Right atrium auricular region (tissue), 2 donors: ENCODE measurements at regions not wholly inside any gene's neighbourhood (a gene's known extent, or its start where the extent isn't known, plus 50 kb on each side); places are given as distances from the start of the nearest gene placed in this dataset.

Experiments used
- DNase-seq: peaks from one replicate; pipeline ENCODE4 v3.0.0-alpha.2; 2019; ENCODE audit warnings: low spot score
- H3K27ac ChIP-seq, 2 donors: fragments of 200-600 bp; sonication (generic); 1 replicate in 1 of 2; 2 replicates in 1 of 2; pipeline ENCODE4 v1.5.1; 2016 to 2019
- H3K27me3 ChIP-seq, 2 donors: fragments of 200-600 bp; sonication (generic); one replicate each; pipeline versions ENCODE4 v1.5.1 to v1.6.0; 2017 to 2019
- H3K36me3 ChIP-seq: fragments of 200-600 bp; sonication (generic); one replicate; pipeline ENCODE4 v1.5.1; 2016
- H3K4me1 ChIP-seq, 2 donors: fragments of 200-600 bp; sonication (generic); one replicate each; pipeline versions ENCODE4 v1.5.1 to v1.6.0; 2017 to 2019
- H3K4me3 ChIP-seq, 2 donors: fragments of 200-600 bp; sonication (generic); 1 replicate in 1 of 2; 2 replicates in 1 of 2; pipeline ENCODE4 v1.5.1; 2017 to 2019; ENCODE audit warnings: mild to moderate bottlenecking in 1 of 2, moderate library complexity in 1 of 2
- H3K9me3 ChIP-seq, 2 donors: fragments of 200-600 bp; sonication (generic); one replicate each; pipeline ENCODE4 v1.5.1; 2019
- CTCF ChIP-seq, 2 donors: fragments of 200-600 bp; sonication (generic); IDR thresholded peaks; one replicate each; pipeline ENCODE4 v1.5.1; 2019; ENCODE audit warnings: antibody characterized with exemption in 2 of 2

GRCh38 chr7:89514970-89515369, 639.3 kb upstream of the STEAP1 start:
- no peak for TF ChIP-seq CTCF (IDR thresholded peaks at IDR 0.05)
- Histone ChIP-seq H3K27ac (no peak overlapping the region), H3K27me3 (no peaks in the 10 kb centered on the region), H3K36me3 (no peaks in the 10 kb centered on the region), H3K4me3 (no peak overlapping the region), H3K9me3 (no peaks in the 10 kb centered on the region), H3K4me1 (no peaks in the 10 kb centered on the region)
- no peak for DNase-seq

- no peak for TF ChIP-seq CTCF (IDR thresholded peaks at IDR 0.05)
- H3K4me1 ChIP-seq: no peaks in the 10 kb centered on the region
- H3K36me3 ChIP-seq: no peaks in the 10 kb centered on the region
- no peaks in the 10 kb centered on the region for H3K9me3 ChIP-seq
- H3K27me3 ChIP-seq: no peaks in the 10 kb centered on the region
- H3K4me3 ChIP-seq: no peak overlapping the region
- H3K27ac ChIP-seq: no peak overlapping the region
- DNase-seq: no peak
Observed at GRCh38 chr7:89517815-89518214, 636.5 kb upstream of the STEAP1 start.

- H3K27me3 ChIP-seq: no peaks in the 10 kb centered on the region
- no peak overlapping the region for H3K4me3 ChIP-seq
- DNase-seq: no peak
- no peaks in the 10 kb centered on the region for H3K4me1 ChIP-seq
- no peak for TF ChIP-seq CTCF (IDR thresholded peaks at IDR 0.05)
- no peaks in the 10 kb centered on the region for H3K36me3 ChIP-seq
- no peak overlapping the region for H3K27ac ChIP-seq
- no peaks in the 10 kb centered on the region for H3K9me3 ChIP-seq
Observed at GRCh38 chr7:89549768-89550167, 604.5 kb upstream of the STEAP1 start.

- no peak overlapping the region for H3K4me3 ChIP-seq
- DNase-seq: no peak
- H3K27me3 ChIP-seq: no peaks in the 10 kb centered on the region
- H3K9me3 ChIP-seq: no peaks in the 10 kb centered on the region
- TF ChIP-seq CTCF (IDR thresholded peaks at IDR 0.05): no peak
- no peak overlapping the region for H3K27ac ChIP-seq
- H3K36me3 ChIP-seq: no peaks in the 10 kb centered on the region
- no peaks in the 10 kb centered on the region for H3K4me1 ChIP-seq
Observed at GRCh38 chr7:89554209-89554608, 600.1 kb upstream of the STEAP1 start.

GRCh38 chr7:89559596-89559995, 594.7 kb upstream of the STEAP1 start:
- no peak for DNase-seq
- Histone ChIP-seq H3K27me3 (no peaks in the 10 kb centered on the region), H3K36me3 (no peaks in the 10 kb centered on the region), H3K4me3 (no peak overlapping the region), H3K4me1 (no peaks in the 10 kb centered on the region), H3K27ac (no peak overlapping the region), H3K9me3 (no peaks in the 10 kb centered on the region)
- TF ChIP-seq CTCF (IDR thresholded peaks at IDR 0.05): no peak

- Histone ChIP-seq H3K27me3 (no peaks in the 10 kb centered on the region), H3K4me1 (no peaks in the 10 kb centered on the region), H3K9me3 (peaks cover 0 to 12% of the 10 kb centered on the region in 2 donors), H3K27ac (no peak overlapping the region), H3K4me3 (no peak overlapping the region), H3K36me3 (no peaks in the 10 kb centered on the region)
- no peak for DNase-seq
- no peak for TF ChIP-seq CTCF (IDR thresholded peaks at IDR 0.05)
Observed at GRCh38 chr7:89563597-89563996, 590.7 kb upstream of the STEAP1 start.
